HEK293T (cell line): ENCODE measurements at regions not wholly inside any gene's neighbourhood (a gene's known extent, or its start where the extent isn't known, plus 50 kb on each side); places are given as distances from the start of the nearest gene placed in this dataset.

Experiments used
- ARNT ChIP-seq: fragments of 450-650 bp; IDR thresholded peaks from 2 replicates; pipeline ENCODE4 v1.6.1; 2017; ENCODE audit warnings: mild to moderate bottlenecking
- BHLHE40 ChIP-seq: fragments of 450-650 bp; IDR thresholded peaks from 2 replicates; pipeline ENCODE4 v1.6.1; 2016; ENCODE audit warnings: mild to moderate bottlenecking, moderate library complexity, borderline replicate concordance
- FOXA1 ChIP-seq: fragments of 450-650 bp; IDR thresholded peaks from 2 replicates; pipeline ENCODE4 v1.6.1; 2016; ENCODE audit warnings: mild to moderate bottlenecking
- FOXK2 ChIP-seq: fragments of 450-650 bp; IDR thresholded peaks from 2 replicates; pipeline ENCODE4 v1.6.1; 2016; ENCODE audit warnings: mild to moderate bottlenecking
- FOXM1 ChIP-seq: fragments of 450-650 bp; IDR thresholded peaks from 2 replicates; pipeline ENCODE4 v1.6.1; 2017; ENCODE audit warnings: mild to moderate bottlenecking, borderline replicate concordance
- HDGF ChIP-seq: fragments of 450-650 bp; IDR thresholded peaks from 2 replicates; pipeline ENCODE4 v1.6.1; 2017; ENCODE audit warnings: antibody characterized with exemption, borderline replicate concordance
- LEF1 ChIP-seq: fragments of 450-650 bp; IDR thresholded peaks from 2 replicates; pipeline ENCODE4 v1.6.1; 2017; ENCODE audit warnings: mild to moderate bottlenecking, borderline replicate concordance
- NFRKB ChIP-seq: fragments of 450-650 bp; IDR thresholded peaks from 2 replicates; pipeline ENCODE4 v1.6.1; 2016; ENCODE audit warnings: mild to moderate bottlenecking, moderate library complexity
- SP1 ChIP-seq: fragments of 450-650 bp; IDR thresholded peaks from 2 replicates; pipeline ENCODE4 v1.6.1; 2017
- SUZ12 ChIP-seq: fragments of 450-650 bp; IDR thresholded peaks from 2 replicates; pipeline ENCODE4 v1.6.1; 2016; ENCODE audit warnings: mild to moderate bottlenecking
- TARDBP ChIP-seq: fragments of 450-650 bp; IDR thresholded peaks from 2 replicates; pipeline ENCODE4 v1.6.1; 2016
- ZNF384 ChIP-seq: fragments of 450-650 bp; IDR thresholded peaks from 2 replicates; pipeline ENCODE4 v1.6.1; 2016
- TF ChIP-seq, protein P1 (sequence below): fragments of 450-650 bp; IDR thresholded peaks from 2 replicates; pipeline ENCODE4 v1.6.1; 2016

DNA sequence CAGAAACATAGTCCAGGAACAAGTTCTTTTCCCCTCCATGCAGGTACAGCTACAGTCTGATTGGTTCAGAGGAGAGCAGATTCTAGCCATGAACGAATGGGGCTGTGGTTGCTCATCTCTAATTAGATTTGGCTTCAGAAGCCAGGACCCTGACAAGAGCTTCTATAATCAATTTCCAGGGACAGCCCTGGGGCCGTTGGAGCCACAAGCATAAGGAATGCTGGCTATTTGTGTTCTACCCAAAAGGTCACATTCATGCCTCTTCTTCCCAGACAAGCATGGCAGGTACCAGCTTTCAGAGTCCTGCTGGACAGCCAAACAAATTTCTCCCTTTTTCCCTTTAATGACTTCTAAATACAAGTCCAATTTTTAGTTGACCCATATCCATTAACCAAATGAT, 215.5 kb upstream of the LRTM1 start:
- TF ChIP-seq FOXM1 (no peak), LEF1 (no peak), SUZ12 (no peak), SP1 (no peak), NFRKB (no peak), FOXK2 (no peak), TARDBP (no peak), BHLHE40 (no peak), HDGF (no peak), ZNF384 (no peak), FOXA1 (no peak), ARNT (no peak)
- TF ChIP-seq, protein P1, sequence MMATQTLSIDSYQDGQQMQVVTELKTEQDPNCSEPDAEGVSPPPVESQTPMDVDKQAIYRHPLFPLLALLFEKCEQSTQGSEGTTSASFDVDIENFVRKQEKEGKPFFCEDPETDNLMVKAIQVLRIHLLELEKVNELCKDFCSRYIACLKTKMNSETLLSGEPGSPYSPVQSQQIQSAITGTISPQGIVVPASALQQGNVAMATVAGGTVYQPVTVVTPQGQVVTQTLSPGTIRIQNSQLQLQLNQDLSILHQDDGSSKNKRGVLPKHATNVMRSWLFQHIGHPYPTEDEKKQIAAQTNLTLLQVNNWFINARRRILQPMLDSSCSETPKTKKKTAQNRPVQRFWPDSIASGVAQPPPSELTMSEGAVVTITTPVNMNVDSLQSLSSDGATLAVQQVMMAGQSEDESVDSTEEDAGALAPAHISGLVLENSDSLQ = no peak
